GM19238 (cell line): ENCODE measurements at regions not wholly inside any gene's neighbourhood (a gene's known extent, or its start where the extent isn't known, plus 50 kb on each side); places are given as distances from the start of the nearest gene placed in this dataset.
"Not testable (repeated sequence)": the region's sequence is repeated elsewhere in the genome, so short reads cannot be mapped to it uniquely, and the experiment has no call there.

Experiments
- DNase-seq: peaks from one replicate; pipeline ENCODE4 v3.0.0; 2011; ENCODE audit warnings: low spot score; ENCODE audit not compliant: insufficient read length

DNA sequence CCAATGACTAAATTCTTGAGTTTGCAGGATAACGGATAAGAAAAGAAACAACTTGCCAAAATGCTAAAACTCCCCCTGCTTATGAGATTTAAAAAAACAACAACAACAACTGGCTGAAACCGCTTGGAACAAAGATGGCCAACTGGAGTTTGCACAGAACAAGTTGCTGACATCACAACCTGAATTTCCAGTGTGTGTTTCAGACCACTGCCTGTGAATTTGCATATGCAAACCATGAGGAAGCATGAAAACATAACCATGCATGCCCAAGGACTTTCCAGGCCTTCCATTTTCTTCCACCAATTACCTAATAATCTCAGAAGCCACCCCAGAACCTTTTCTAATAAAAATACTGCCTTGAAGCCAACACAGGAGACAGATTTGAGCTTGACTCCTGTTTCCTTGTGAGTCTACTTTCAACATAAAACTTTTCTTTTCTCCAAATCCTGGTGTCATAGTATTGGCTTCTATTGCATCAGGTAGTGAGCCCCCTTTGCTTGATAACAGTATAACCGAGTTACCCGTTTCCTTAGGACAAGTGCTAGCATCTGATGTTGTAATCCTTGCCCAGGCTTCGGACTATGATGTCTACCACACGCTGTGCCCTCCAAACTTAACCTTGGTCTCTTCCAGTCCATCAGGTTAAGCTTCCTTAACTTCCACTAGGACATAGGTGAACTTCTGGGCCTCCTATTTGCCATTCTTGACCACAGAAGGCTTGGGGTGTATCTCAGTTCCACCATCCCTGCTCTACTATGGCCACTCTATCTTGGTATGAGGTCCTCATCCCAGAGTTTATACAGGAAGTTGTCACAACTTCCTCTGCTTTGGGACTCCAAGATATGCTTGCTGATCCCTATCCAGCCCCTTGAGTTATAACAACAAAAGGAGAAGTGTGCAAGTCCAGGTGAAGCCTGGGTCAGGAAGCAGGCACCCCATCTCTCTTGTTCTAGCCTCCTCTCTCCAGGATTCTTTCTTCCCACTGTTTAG, 385.5 kb upstream of the INTU start:
- no peak for DNase-seq

DNA sequence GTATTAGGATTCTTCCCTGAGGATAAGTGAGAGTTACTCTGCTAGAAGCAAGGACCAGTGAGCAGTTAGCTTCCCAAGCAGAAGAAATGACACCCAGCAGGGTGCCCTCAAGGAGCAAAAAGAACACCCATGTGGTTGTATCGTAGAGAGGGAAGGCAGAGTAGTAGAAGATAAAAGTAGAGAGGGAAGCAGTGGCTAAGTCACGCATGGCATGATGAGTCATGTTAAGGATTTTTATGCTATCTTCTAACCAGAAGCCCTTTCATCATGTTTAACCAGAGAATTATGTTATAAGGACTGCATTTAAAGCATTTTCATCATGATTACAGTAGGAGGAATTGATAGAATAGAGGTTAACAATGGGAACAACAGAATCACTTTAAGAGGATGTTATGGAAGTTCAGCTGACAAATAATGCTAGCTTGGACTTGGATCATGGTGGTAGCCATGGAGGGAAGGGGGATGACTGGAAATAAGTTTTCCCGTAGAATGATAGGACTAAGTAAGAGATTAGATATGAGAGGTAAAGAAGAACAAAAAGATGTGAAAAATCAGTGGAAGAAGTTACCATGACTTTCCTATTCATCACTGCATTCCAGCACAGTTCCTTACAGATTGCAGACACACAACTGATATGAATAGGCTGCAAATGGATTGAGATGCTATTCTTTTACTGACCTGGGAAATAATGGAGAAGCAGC, 383.5 kb upstream of the INTU start:
- no peak for DNase-seq

DNA sequence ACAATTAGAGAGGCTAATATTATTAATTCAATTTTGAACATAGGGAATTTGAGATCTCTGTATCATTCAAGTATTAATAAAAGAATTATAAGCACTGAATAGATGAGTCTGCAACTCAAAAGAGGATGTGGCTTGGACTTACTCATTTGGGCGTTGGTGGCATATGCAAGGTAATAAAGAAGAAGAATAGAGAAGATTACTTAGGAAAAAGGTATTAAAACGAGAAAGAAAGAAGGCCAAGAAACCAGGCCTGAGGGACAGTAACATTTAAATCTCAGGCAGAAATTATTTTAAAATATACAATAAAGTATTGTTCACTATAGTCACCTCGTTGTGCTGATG, 383.0 kb upstream of the INTU start:
- no peak for DNase-seq

DNA sequence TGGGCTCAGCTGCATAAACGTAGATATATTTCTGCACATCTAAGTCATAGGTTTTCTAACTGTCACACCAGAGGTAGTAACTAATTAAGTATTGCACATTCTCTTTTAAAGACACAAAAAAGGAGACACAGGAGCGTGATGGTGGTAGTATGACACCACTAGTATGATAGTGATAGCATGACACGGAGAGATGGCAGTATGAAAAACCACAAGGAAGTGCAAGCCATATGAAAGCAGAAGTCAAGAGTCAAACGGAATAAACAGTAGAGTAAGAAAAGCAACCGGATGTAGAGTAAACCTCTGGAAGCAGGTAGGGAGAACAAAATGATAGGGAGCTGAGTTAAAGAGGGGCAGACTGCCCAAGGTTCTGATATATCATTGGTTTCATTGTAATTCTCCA, 382.2 kb upstream of the INTU start:
- no peak for DNase-seq

DNA sequence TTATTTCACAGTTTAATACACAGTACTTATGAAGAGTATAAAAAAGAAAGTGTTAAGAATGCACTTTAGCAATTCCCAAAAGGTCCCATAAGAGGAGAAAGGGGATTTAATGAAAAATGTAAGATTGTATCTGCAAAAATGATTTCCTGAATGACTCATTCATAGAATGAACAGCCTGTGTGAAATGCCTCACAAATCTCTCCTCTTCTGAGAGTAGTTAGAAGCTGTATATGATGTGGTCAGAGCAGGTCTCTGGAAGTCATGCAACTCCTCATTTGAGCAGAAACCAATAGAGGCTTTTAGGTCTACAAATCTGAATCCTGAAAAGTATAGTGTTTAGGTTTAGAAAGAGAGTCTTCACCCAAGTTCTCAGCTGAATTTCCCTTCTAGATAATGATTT, 381.3 kb upstream of the INTU start:
- no peak for DNase-seq

DNA sequence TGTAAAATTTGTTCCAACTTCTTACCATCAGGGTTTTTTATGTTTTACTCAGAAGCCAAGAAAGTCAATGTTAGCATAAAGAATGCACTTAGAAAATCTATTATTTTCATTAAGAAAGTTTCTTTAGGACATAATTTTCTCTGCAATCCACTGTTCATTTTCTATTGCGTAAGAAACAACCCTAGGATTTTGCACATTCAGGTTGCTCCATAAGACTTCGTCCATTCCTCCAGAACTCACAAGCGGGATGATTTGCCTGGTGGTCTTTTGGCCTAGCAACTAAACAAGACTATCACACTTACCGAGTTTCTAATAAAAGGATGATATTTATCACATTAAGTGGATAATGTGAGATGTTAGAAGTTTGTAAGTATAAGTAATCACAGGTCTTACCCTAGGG, 376.3 kb upstream of the INTU start:
- no peak for DNase-seq

DNA sequence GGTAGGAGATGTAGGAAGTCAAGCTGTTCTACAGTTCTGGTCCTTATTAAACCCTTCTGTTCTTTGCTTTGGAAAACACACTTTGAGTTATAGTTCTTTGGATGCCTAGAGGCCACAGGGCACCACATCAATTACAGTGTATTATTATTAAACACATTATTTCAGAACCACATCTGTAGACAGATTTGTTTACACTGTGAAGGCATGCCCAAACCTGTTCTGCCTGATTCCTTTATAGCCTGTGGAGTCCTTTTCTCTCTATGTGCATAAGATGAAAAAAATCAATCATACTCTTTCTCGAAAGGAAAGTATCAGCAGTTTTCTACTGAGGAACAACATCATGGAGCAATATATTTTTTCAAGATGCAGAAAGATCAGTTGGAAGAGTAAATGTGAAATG, 371.3 kb upstream of the INTU start:
- no peak for DNase-seq

DNA sequence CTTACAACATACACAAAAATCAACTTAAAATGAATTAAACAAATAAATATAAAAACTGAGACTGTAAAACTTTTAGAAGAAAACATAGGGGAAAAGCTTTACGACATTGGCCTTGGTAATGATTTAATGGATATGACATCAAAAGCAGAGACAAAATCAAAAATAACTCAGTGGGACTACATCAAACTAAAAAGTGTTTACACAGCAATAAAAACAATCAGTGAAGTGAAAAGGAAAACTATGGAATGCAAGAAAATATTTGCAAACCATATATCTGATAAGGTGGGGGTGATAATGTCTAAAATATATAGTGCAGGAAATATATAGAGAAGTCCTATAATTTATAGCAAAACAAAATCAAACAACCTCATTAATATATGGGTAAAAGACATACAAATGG, 364.4 kb upstream of the INTU start:
- no peak for DNase-seq

DNA sequence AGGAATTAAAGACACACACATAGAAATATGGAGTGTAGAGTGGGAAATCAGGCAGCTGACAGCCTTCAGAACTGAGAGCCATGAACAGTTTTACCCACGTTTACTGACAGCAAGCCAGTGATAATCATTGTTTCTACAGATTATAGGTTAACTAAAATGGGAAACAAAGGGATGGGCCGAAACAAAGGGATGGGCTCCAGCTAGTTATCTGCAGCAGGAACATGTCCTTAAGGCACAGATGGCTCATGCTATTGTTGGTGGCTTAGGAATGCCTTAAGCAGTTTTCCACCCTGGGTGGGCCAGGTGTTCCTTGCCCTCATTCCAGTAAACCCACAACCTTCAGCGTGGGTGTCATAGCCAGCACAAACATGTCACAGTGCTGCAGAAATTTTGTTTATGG, 355.7 kb upstream of the INTU start:
- not testable (repeated sequence) for DNase-seq

DNA sequence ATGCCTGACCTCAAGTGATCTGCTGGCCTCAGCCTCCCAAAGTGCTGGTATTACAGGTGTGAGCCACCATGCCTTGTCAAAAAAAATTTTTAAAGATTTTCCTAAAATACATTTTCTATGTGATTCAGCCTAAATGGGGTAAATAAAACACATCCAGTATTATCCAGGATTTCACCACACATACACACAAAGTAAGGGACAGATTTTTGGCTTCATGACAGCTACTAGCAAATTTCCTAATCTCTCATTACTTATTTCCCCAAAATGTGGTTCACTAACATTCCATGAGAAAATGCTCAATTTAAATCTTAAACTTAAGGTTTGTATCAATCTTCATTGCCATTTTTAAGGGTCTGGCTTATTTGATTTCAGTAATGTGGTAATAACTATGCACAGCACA, 348.5 kb upstream of the INTU start:
- no peak for DNase-seq

DNA sequence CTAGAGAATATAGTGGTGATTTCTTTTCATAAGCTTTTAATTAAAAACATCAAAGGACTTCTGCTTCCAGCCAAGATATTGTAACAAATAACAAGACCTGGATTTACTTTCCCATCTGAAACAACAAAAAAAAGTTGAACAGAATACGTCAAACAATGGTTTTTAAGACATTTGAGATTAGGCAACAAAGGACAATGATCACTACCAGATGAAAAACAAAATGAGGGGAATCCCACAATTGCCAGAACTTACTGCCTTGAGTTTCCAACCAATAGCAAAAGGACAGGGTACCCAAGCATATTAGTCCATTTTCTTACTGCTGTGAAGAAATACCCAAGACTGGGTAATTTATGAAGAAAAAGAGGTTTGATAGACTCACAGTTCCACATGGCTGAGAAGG, 341.4 kb upstream of the INTU start:
- DNase-seq: no peak

DNA sequence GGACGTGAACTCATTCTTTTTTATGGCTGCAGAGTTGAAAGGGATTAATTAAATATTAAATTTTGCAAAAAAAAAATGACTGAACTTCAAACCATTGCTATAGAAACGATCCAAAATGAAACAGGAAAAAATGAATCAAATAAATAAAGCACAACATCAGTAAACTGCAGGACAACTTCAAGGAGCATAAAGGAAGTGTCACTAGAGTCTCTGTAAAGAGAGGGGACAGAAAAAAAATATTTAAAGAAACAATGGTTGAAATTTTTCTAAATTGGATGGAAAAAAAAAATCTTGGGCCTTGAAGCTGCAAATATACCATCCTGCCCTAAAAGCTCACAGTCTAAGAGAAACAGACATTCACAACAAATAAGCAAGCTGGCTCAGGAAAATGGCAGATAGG, 339.3 kb upstream of the INTU start:
- no peak for DNase-seq

DNA sequence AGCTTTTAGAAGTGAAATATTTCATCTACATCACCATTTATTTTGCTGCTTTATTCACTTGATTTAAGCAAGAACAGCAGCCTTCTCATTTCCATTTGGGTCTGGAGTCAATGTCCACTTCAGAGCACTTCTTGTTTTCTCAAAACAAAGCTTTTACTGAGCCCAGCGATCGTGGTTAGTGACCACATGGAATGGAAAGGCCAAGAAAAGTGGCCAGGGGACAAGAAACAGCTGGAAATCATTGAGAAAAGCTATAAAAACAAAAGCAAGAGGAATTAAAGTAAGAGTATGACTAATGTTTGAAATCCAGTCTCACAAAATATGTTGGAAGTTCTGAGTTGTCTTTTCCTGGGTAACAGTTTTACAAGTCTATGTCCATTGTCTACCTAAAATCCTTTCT, 328.4 kb upstream of the INTU start:
- DNase-seq: no peak

DNA sequence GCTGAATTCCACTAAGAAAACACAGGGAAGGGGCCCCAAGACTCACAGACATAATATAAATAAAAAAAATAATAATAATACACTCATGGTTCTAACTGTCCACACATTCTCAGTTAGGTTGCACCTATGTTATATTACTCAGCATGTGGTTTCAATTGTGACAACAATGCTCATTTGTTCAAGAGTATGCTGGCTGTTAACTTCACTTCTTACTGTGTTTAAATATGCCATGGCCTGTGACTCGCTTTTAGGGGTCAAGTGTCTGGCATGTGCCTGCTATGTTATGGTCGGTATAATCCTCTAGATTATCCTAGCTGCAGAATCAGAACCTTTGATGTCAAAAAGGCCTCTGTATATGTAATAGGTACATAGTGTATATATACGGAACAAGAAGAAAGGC, 324.8 kb upstream of the INTU start:
- DNase-seq: no peak

DNA sequence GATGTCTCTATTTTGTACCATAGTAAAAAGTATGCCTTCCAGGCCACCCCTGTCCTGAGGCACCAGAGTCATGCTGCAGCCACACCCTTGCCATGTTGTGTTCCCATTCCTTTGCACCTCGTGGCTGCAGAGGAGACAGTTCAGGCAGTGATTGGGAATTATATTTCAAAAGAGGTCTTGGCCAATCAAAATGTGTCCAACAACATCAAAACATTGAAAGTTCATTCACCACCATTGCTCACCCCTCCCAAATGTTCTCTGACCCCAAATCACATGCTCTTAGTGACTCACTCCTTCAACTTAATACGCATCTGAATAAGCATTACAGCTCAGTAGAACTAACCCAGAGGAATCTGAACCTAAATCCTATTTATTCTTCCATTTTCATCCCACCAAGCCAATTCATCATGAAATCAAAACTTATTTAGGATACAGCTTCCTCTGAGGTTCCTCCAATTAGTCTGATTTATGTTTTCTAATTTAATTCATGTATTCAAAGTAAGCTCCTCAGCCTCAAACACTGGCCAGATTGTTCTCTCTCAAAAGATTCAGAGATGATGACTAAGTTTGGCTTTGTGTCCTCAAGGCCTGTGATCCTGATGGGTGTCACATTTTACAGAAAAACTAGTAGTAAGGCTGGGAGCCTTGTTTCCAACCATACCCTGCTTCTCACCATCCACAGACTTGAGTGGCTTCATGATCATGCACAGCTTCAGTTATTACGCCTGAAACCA, 323.2 kb upstream of the INTU start:
- no peak for DNase-seq

DNA sequence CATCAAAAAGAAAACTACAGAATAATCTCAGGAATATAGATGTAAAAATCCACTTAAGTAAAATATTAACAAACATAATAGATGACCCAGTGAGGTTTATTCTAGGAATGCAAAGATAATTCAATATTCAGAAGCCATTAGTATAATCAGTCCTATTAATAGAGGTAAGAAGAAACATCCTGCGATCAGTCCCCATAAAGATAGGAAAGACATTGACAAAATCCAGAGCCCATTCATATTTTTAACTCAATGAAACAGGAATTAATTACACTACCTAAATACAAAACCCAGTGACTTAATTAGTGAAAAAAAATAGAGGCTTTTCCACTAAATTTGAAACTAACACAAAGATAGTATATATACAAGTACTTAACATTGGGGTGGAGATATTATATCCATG, 321.4 kb upstream of the INTU start:
- no peak for DNase-seq

DNA sequence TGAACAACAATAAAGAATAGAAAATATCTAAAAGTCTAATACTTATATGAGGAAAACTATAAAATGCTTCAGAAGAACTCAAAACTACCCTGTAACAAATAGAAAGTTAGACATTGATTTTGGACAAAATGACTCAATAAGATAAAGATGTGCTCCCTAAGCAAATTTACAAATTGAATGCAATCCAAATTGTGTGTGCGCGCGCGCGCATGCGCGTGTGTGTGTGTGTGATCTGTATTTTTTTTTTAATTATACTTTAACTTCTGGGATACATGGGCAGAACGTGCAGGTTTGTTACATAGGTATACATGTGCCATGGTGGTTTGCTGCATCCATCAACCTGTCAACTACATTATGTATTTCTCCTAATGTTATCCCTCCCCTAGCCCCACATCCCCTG, 320.8 kb upstream of the INTU start:
- DNase-seq: no peak

DNA sequence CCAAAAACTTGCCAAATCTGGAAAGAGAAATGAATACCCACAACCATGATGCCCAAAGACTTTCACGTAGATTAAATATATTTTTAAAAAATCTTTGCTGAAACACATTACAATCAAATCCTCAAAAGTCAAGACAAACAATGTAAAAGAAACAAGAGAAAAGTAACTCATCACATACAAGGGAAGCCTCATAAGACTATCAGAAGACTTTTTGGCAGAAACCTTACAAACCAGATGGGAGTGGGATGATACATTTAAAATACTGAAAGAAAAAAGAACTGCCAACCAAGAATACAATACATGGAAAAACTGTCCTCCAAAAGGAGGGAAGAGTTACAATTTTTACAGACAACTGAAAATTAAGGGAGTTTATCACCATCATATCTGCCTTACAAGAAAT, 319.0 kb upstream of the INTU start:
- no peak for DNase-seq

DNA sequence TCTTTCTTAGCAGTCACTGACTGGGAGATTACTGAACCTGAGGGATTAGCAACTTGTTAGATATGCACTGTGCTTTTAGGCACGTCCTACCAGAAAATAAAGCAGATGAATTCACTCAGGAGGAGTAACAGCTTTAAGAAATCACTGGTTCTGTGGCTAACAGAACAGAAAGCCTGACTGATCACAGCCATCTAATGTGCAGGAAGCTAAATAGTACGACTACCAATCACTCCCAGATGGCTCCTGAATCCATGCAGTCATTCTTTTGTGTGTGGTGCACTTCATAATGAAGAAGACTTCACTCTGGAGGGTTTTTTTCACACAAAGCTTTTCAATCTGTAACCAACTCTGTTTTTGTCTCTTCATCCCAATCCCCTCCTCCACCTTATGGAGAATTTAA, 305.3 kb upstream of the INTU start:
- no peak for DNase-seq

DNA sequence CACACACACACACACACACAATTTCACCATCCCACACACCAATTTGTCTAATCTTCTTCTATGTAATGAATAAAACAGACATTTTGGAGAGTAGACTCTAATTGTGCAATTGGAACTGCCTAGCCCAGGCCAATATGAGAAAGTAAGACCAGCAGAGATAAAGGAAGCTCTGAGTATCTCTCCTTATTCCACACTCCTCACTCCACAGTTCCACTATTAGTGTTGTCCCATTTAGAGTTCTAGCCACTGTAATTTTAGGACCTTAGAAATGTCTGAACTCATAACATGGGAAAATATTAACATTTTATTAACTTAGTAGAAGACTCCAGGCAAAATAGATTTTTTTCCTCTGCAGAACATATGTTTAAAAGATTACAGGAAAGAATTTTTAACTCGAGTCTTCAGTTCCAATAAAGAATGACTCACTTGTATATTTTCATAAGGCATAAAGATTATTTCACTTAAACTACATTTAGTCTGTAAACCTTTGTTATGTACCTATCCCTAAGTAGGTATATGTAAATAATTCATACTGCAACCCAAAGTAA, 297.6 kb upstream of the INTU start:
- no peak for DNase-seq

DNA sequence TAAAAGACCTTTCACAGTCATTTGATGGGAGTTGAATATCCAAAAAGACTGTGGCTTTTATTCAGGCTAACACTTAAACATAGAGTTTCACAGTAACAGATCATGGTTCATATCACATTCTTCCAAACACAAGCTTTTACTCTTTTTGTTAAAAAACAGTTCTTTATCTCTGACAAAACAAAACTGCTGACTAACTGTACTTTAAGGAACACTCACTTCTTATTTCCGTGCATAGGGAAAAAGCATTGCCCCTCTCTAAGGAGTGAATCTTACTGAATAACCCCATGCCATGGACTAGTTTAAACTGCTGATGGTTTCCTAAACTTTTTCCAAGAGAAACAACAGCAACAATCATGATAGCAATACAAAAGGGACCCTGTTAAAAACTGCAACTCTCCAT, 297.0 kb upstream of the INTU start:
- no peak for DNase-seq

DNA sequence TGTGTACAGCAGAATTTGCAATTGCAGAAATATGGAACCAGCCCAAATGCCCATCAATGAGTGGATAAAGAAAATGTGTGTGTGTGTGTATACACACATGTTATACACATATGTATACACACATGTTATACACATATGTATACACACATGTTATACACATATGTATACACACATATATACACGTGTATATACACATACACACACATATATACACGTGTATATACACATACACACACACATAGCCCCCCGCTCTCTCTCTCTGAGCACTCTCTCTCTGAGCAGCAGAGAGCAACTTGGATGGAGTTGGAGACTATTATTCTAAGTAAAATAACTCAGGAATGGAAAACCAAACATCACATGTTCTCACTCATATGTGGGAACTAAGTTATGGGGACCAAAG, 289.6 kb upstream of the INTU start:
- DNase-seq: not testable (repeated sequence)
